PC-9 (cell line): ENCODE measurements at regions not wholly inside any gene's neighbourhood (a gene's known extent, or its start where the extent isn't known, plus 50 kb on each side); places are given as distances from the start of the nearest gene placed in this dataset.

Experiments
- BruUV-seq: library from RNA; stranded (reverse); fragments of 400-500 nt; replicated peaks from 2 replicates; lab custom pipeline; 2021; lab: Mats Ljungman, UMichigan
- CTCF ChIA-PET: fragments of 300-600 bp; sonication (Branson Sonifier 250); formaldehyde crosslinking; loops from one replicate; lab custom pipeline; 2022; ENCODE audit warnings: antibody characterized with exemption; lab: Charles Lee
- POLR2A ChIA-PET: fragments of 300-600 bp; sonication (Branson Sonifier 250); formaldehyde crosslinking; loops from one replicate; lab custom pipeline; 2022; ENCODE audit warnings: antibody characterized with exemption; ENCODE audit not compliant: unreplicated experiment; lab: Charles Lee
- DNase-seq, 2 experiments: peaks; one replicate each; pipeline versions ENCODE4 v3.0.0 to v3.0.0-alpha.2; 2015 to 2022; ENCODE audit warnings: mixed read lengths in 1 of 2
- H2AFZ ChIP-seq: fragments of 200-600 bp; sonication (generic); 2 replicates; pipeline ENCODE4 v1.8.1; 2017; ENCODE audit warnings: antibody characterized with exemption
- H3F3A ChIP-seq: fragments of 200-600 bp; sonication (generic); 2 replicates; pipeline ENCODE4 v1.8.1; 2017; ENCODE audit warnings: antibody characterized with exemption, mild to moderate bottlenecking, low read depth; ENCODE audit not compliant: insufficient read depth
- H3K27ac ChIP-seq: fragments of 200-600 bp; sonication (generic); 2 replicates; pipeline ENCODE4 v1.6.1; 2016; ENCODE audit warnings: mixed run types
- H3K27me3 ChIP-seq: fragments of 200-600 bp; sonication (generic); 2 replicates; pipeline ENCODE4 v1.6.1; 2016; ENCODE audit warnings: low read depth, mixed run types; ENCODE audit not compliant: insufficient read depth
- H3K36me3 ChIP-seq: fragments of 200-600 bp; sonication (generic); 2 replicates; pipeline ENCODE4 v1.6.1; 2016; ENCODE audit warnings: low read depth, mixed run types
- H3K4me1 ChIP-seq: fragments of 200-600 bp; sonication (generic); replicated peaks from 2 replicates; pipeline ENCODE4 v1.6.1; 2016; ENCODE audit warnings: mixed run types; ENCODE audit not compliant: insufficient read depth
- H3K4me2 ChIP-seq: fragments of 200-600 bp; sonication (generic); 2 replicates; pipeline ENCODE4 v1.6.1; 2017; ENCODE audit warnings: mixed run types
- H3K4me3 ChIP-seq: fragments of 200-600 bp; sonication (generic); 2 replicates; pipeline ENCODE4 v1.6.1; 2016; ENCODE audit warnings: mixed run types
- H3K79me2 ChIP-seq: fragments of 200-600 bp; sonication (generic); 2 replicates; pipeline ENCODE4 v1.6.1; 2017; ENCODE audit warnings: low read depth, mixed run types
- H3K9me2 ChIP-seq: fragments of 200-600 bp; sonication (generic); 2 replicates; pipeline ENCODE4 v1.8.1; 2017; ENCODE audit warnings: mild to moderate bottlenecking; ENCODE audit not compliant: insufficient read depth
- H3K9me3 ChIP-seq: fragments of 200-600 bp; sonication (generic); 2 replicates; pipeline ENCODE4 v1.8.1; 2016; ENCODE audit warnings: low read depth; ENCODE audit not compliant: insufficient read depth
- H4K20me1 ChIP-seq: fragments of 200-600 bp; sonication (generic); 2 replicates; pipeline ENCODE4 v1.8.1; 2017; ENCODE audit not compliant: insufficient read depth
- EZH2 ChIP-seq: fragments of 200-600 bp; sonication (generic); IDR thresholded peaks from 2 replicates; pipeline ENCODE4 v1.8.0; 2017; ENCODE audit warnings: antibody characterized with exemption, low read depth
- intact Hi-C: fragments of 100-400 bp; cut with micrococcal nuclease; formaldehyde crosslinking; loops from one replicate; pipeline ENCODE4 v1.10.0; 2022; ENCODE audit not compliant: unreplicated experiment
- TF ChIP-seq, protein P1 (sequence below): fragments of 200-600 bp; sonication (generic); conservative IDR thresholded peaks from 2 replicates; pipeline ENCODE4 v1.6.1; 2017; ENCODE audit warnings: mixed run types, antibody characterized with exemption, mild to moderate bottlenecking, moderate library complexity

DNA sequence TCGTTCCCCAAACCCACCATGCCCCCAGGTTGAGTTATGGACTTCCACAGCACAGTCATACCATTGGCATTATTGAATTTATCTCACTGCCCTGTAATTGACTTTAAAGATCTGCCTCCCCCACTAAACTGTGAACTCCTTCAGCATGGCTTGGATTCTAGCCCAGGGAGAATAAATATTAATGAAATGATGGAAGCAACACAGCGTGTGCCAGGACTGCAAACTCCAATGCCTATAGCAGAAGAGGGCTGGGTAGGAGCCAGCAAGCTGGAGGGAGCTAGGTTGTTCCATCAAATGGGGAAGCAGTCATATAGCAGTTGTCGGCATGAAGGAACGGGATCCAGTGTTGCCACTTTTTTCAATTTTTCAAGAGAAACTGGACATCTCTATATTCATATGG is 69.0 kb upstream of the MSX2 start:
- H4K20me1 ChIP-seq: no peaks in the 10 kb centered on the region; the same call in 1 of the 2 replicates
- no peak overlapping the region for H3K27ac ChIP-seq
- DNase-seq: no peak
- H3K9me3 ChIP-seq: no peaks in the 10 kb centered on the region
- H3K4me2 ChIP-seq: no peak overlapping the region
- TF ChIP-seq, protein P1, sequence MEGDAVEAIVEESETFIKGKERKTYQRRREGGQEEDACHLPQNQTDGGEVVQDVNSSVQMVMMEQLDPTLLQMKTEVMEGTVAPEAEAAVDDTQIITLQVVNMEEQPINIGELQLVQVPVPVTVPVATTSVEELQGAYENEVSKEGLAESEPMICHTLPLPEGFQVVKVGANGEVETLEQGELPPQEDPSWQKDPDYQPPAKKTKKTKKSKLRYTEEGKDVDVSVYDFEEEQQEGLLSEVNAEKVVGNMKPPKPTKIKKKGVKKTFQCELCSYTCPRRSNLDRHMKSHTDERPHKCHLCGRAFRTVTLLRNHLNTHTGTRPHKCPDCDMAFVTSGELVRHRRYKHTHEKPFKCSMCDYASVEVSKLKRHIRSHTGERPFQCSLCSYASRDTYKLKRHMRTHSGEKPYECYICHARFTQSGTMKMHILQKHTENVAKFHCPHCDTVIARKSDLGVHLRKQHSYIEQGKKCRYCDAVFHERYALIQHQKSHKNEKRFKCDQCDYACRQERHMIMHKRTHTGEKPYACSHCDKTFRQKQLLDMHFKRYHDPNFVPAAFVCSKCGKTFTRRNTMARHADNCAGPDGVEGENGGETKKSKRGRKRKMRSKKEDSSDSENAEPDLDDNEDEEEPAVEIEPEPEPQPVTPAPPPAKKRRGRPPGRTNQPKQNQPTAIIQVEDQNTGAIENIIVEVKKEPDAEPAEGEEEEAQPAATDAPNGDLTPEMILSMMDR: no peak
- no peak for TF ChIP-seq EZH2
- no TSS peak for BruUV-seq
- ChIA-PET CTCF (no interaction called here), POLR2A (no interaction called here)
- no peaks in the 10 kb centered on the region for H3K9me2 ChIP-seq
- H3K27me3 ChIP-seq: peaks cover 73% of the 10 kb centered on the region
- no peak overlapping the region for H3K4me3 ChIP-seq
- H3K4me1 ChIP-seq: no peaks in the 10 kb centered on the region
- intact Hi-C loops: no loop called here
- H3K79me2 ChIP-seq: no peaks in the 10 kb centered on the region
- no peaks in the 10 kb centered on the region for H3K36me3 ChIP-seq
- no peak overlapping the region for H2AFZ ChIP-seq
- no peaks in the 10 kb centered on the region for H3F3A ChIP-seq

DNA sequence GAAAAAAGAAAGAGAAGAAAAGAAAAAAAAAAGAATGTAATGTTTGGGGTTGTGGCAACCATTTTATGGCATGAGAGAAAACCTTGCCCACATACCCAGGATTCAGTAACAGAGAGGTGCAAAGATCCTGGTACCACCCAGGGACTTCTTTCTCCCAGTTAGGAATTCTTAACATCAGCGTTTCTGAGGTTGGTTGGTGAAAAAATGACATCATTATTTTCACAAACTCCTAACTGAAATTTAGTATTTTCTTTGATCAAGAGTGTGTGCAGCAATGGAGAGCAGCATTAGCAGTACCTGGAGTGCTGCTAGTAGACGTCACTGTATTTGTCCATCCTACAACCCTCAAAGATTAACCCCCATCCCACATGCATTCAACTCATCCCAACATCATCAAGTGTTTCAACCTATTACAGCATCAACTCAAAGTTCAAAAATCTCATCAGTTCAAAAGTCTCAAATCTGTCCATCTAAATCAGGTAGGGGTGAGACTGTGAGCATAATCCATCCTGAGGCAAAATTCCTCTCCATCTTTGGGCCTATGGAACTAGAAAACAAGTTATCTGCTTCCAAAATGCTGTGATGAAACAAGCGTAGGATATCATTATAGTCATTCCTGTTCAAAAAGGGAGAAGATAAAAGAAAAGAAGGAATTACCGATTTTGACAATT is 60.1 kb upstream of the MSX2 start:
- BruUV-seq: no TSS peak
- no peak for TF ChIP-seq EZH2
- TF ChIP-seq, protein P1: no peak
- ChIA-PET CTCF (no interaction called here), POLR2A (no interaction called here)
- intact Hi-C loops: no loop called here
- H3K27ac ChIP-seq: no peak overlapping the region
- H3K4me3 ChIP-seq: no peak overlapping the region
- H3K9me3 ChIP-seq: no peaks in the 10 kb centered on the region
- H3K4me1 ChIP-seq: no peaks in the 10 kb centered on the region
- no peaks in the 10 kb centered on the region for H3K36me3 ChIP-seq
- no peaks in the 10 kb centered on the region; the same call in 1 of the 2 replicates for H4K20me1 ChIP-seq
- 0 out of 2 replicates have a peak, but pooled peaks cover 3% of the 10 kb centered on the region for H3K9me2 ChIP-seq
- DNase-seq: no peak
- no peak overlapping the region for H3K4me2 ChIP-seq
- H3K79me2 ChIP-seq: no peaks in the 10 kb centered on the region
- H3F3A ChIP-seq: no peaks in the 10 kb centered on the region
- H2AFZ ChIP-seq: no peak overlapping the region
- peaks cover 87% of the 10 kb centered on the region for H3K27me3 ChIP-seq

DNA sequence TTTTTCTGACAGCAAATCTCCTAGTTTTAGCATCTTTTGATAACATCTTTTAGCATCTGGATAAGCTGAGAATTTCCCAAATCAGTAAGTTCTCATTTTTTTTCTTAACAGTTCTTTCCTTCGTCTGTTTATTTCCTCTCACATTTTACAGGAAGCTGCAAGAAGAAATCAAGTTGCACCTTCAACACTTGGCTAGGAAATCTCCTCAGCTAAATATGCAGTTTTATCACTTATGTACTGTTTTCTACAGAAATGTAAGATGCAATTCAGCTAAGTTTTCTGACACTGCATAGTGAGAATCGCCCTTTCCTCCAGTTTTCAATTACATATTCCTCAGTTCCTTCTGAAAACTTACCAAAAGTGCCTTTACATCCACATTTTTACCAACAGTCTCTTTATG is 59.0 kb upstream of the MSX2 start:
- Histone ChIP-seq H3K27me3 (peaks cover 87% of the 10 kb centered on the region), H3K27ac (no peak overlapping the region), H3K36me3 (no peaks in the 10 kb centered on the region), H3K4me2 (no peak overlapping the region), H3K9me3 (no peaks in the 10 kb centered on the region), H3K4me3 (no peak overlapping the region), H3F3A (no peaks in the 10 kb centered on the region), H3K79me2 (no peaks in the 10 kb centered on the region), H3K9me2 (0 out of 2 replicates have a peak, but pooled peaks cover 3% of the 10 kb centered on the region), H2AFZ (no peak overlapping the region), H3K4me1 (no peaks in the 10 kb centered on the region), H4K20me1 (no peaks in the 10 kb centered on the region; the same call in 1 of the 2 replicates)
- CTCF ChIA-PET: interaction anchor here (0.7 kb wide), 1 partner anchor 26 kb away, joined by 3 read pairs; no protein-coding TSS in a partner anchor
- DNase-seq: no peak
- BruUV-seq: no TSS peak
- no peak for TF ChIP-seq EZH2
- TF ChIP-seq, protein P1: no peak
- POLR2A ChIA-PET: no interaction called here
- intact Hi-C loops: no loop called here
